IMR-90 (cell line): ENCODE measurements at regions not wholly inside any gene's neighbourhood (a gene's known extent, or its start where the extent isn't known, plus 50 kb on each side); places are given as distances from the start of the nearest gene placed in this dataset.

ENCODE experiments used
- CTCF ChIP-seq: conservative IDR thresholded peaks from 2 replicates; pipeline ENCODE4 v1.5.1; 2012; ENCODE audit warnings: mild to moderate bottlenecking, low read depth, low read length, improper control_type of control experiment
- MAFK ChIP-seq: IDR thresholded peaks from 2 replicates; pipeline ENCODE4 v1.6.1; 2012; ENCODE audit warnings: low read depth, low read length, improper control_type of control experiment
- MXI1 ChIP-seq: IDR thresholded peaks from 2 replicates; pipeline ENCODE4 v1.6.1; 2012; ENCODE audit warnings: low read depth, mild to moderate bottlenecking, low read length, moderate library complexity, borderline replicate concordance
- POLR2A ChIP-seq: IDR thresholded peaks from 2 replicates; pipeline ENCODE4 v1.6.1; 2012; ENCODE audit warnings: mild to moderate bottlenecking, low read depth, low read length
- RCOR1 ChIP-seq: IDR thresholded peaks from 2 replicates; pipeline ENCODE4 v1.6.1; 2012; ENCODE audit warnings: mild to moderate bottlenecking, low read length, improper control_type of control experiment; ENCODE audit not compliant: insufficient replicate concordance
- USF2 ChIP-seq: fragments of 150-350 bp; IDR thresholded peaks from 2 replicates; pipeline ENCODE4 v1.6.1; 2017; ENCODE audit warnings: mild to moderate bottlenecking, antibody characterized with exemption, low read length, low read depth

GRCh38 chr2:6564326-6564725 is 301.4 kb downstream of the CMPK2 start:
- no peak for TF ChIP-seq CTCF
- TF ChIP-seq RCOR1: no peak
- no peak for TF ChIP-seq POLR2A
- TF ChIP-seq MAFK: no peak
- TF ChIP-seq MXI1: no peak
- TF ChIP-seq USF2: no peak
